BLaER1 (cell line): ENCODE measurements at regions not wholly inside any gene's neighbourhood (a gene's known extent, or its start where the extent isn't known, plus 50 kb on each side); places are given as distances from the start of the nearest gene placed in this dataset.

Source experiments
- H3K27ac ChIP-seq: shearing (Covaris generic); formaldehyde crosslinking; 2 replicates; pipeline ENCODE4 v1.8.1; 2022
- H3K27me3 ChIP-seq: shearing (Covaris generic); formaldehyde crosslinking; 2 replicates; pipeline ENCODE4 v1.8.1; 2022
- H3K36me3 ChIP-seq: shearing (Covaris generic); formaldehyde crosslinking; 2 replicates; pipeline ENCODE4 v1.8.1; 2022
- H3K4me1 ChIP-seq: shearing (Covaris generic); formaldehyde crosslinking; 2 replicates; pipeline ENCODE4 v1.8.1; 2022
- H3K4me2 ChIP-seq: shearing (Covaris generic); formaldehyde crosslinking; 2 replicates; pipeline ENCODE4 v1.8.1; 2022
- H3K4me3 ChIP-seq: shearing (Covaris generic); formaldehyde crosslinking; 2 replicates; pipeline ENCODE4 v1.8.1; 2022
- H3K9ac ChIP-seq: shearing (Covaris generic); formaldehyde crosslinking; 2 replicates; pipeline ENCODE4 v1.8.1; 2022
- H3K9me3 ChIP-seq: shearing (Covaris generic); formaldehyde crosslinking; 2 replicates; pipeline ENCODE4 v1.8.1; 2022
- H4K20me1 ChIP-seq: shearing (Covaris generic); formaldehyde crosslinking; 2 replicates; pipeline ENCODE4 v1.8.1; 2022
- Cebpa-rat ChIP-seq: shearing (Covaris generic); IDR thresholded peaks from 2 replicates; pipeline ENCODE4 v1.8.1; 2022

DNA sequence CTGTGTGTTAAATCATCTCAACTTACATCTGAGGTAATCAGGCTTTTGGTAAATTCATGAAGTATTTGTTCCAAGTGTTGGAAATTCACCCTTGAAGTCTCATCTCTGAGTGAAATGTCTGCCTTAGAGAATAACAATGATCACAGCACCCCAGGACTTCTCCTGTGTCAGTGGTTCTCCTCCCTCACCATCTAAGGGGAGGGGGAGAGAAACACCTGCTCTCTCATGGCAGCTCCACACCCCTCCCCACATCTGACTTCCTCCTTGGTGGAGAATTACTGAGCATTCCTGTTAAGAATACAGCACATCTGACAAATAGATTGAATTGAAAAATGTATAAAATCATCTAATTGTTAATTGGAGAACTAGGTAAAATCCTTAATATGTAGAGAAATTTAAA lies 532.1 kb downstream of the RNF144A start:
- Histone ChIP-seq H3K27ac (no peak overlapping the region), H3K27me3 (no peaks in the 10 kb centered on the region), H3K4me1 (no peaks in the 10 kb centered on the region), H3K9me3 (no peaks in the 10 kb centered on the region), H3K36me3 (no peaks in the 10 kb centered on the region), H4K20me1 (no peaks in the 10 kb centered on the region), H3K9ac (no peak overlapping the region), H3K4me3 (no peak overlapping the region), H3K4me2 (no peak overlapping the region)
- TF ChIP-seq Cebpa-rat, result no peak

DNA sequence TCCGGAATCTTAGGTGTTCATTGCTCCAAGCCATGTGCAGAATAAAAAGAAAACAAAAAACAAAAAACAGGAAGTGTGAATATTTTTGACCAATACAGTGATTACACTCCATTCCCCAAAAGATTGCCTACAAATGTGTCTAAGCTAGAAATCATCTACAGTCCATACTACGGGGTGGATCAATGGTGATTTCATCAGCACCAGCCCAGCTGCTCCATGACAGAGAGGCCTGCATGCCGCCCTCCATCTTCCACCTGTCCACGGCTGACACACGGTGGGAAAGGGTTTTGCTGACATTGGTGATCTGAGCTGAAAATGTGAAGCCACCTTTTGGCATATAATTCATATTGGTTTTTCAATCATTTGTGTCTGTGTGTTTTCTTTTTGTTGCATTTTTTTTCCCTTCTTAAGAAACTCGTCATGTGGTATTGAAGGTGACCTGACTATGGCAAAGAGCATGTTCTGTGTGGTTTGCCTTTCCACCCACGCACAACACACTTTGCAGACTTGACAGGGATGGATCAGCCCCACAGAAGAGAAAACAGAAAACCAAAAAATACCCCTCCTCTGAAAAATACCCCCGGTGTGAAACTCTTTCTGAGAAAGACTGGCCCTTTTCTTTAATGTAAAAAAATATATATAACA lies 533.1 kb downstream of the RNF144A start:
- TF ChIP-seq Cebpa-rat, result no peak
- Histone ChIP-seq H3K4me2 (no peak overlapping the region), H3K9ac (no peak overlapping the region), H3K27ac (no peak overlapping the region), H3K4me3 (no peak overlapping the region), H3K36me3 (no peaks in the 10 kb centered on the region), H3K9me3 (no peaks in the 10 kb centered on the region), H3K27me3 (no peaks in the 10 kb centered on the region), H3K4me1 (no peaks in the 10 kb centered on the region), H4K20me1 (no peaks in the 10 kb centered on the region)

GRCh38 chr2:7450833-7451190 lies 533.6 kb downstream of the RNF144A start:
- no peak overlapping the region for H3K9ac ChIP-seq
- H3K4me1 ChIP-seq, result no peaks in the 10 kb centered on the region
- no peak overlapping the region for H3K4me2 ChIP-seq
- H3K4me3 ChIP-seq, result no peak overlapping the region
- H4K20me1 ChIP-seq, result no peaks in the 10 kb centered on the region
- TF ChIP-seq Cebpa-rat, result no peak
- H3K9me3 ChIP-seq, result no peaks in the 10 kb centered on the region
- H3K27ac ChIP-seq, result no peak overlapping the region
- H3K27me3 ChIP-seq, result no peaks in the 10 kb centered on the region
- H3K36me3 ChIP-seq, result no peaks in the 10 kb centered on the region

GRCh38 chr2:7452110-7452876 lies 535.1 kb downstream of the RNF144A start:
- TF ChIP-seq Cebpa-rat, result no peak
- Histone ChIP-seq H3K4me2 (no peak overlapping the region), H3K27ac (no peak overlapping the region), H3K27me3 (no peaks in the 10 kb centered on the region), H3K9me3 (no peaks in the 10 kb centered on the region), H3K9ac (no peak overlapping the region), H3K4me3 (no peak overlapping the region), H3K4me1 (no peaks in the 10 kb centered on the region), H4K20me1 (no peaks in the 10 kb centered on the region), H3K36me3 (no peaks in the 10 kb centered on the region)

- Histone ChIP-seq H3K9me3 (no peaks in the 10 kb centered on the region), H3K4me2 (no peak overlapping the region), H3K27ac (no peak overlapping the region), H3K9ac (no peak overlapping the region), H3K36me3 (no peaks in the 10 kb centered on the region), H3K27me3 (no peaks in the 10 kb centered on the region), H3K4me1 (no peaks in the 10 kb centered on the region), H3K4me3 (no peak overlapping the region), H4K20me1 (no peaks in the 10 kb centered on the region)
- TF ChIP-seq Cebpa-rat, result no peak
Measured at GRCh38 chr2:7454592-7454991, 537.4 kb downstream of the RNF144A start.

DNA sequence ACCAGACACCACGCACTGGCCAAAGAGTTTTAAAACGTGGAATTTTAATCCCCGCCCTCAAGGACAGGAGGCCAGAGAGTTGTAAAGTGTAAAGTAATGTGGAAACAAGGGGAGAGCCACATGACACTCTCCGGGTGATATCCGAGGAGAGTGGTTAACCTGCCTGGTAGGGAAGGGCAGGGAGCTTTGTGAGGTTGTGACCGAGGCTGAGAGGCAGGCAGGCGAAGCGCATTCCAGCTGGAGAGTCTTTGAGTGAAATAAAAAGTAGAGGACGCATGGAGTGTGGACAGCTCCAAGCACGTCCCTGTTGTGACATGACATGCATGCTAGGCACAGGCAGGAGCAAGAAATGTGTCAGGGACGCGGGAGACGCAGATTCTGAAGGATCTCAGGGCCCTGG lies 539.5 kb downstream of the RNF144A start:
- H3K9ac ChIP-seq, result no peak overlapping the region
- H3K4me3 ChIP-seq, result no peak overlapping the region
- no peaks in the 10 kb centered on the region for H3K36me3 ChIP-seq
- H4K20me1 ChIP-seq, result no peaks in the 10 kb centered on the region
- no peak for TF ChIP-seq Cebpa-rat
- no peak overlapping the region for H3K27ac ChIP-seq
- no peaks in the 10 kb centered on the region for H3K4me1 ChIP-seq
- H3K4me2 ChIP-seq, result no peak overlapping the region
- no peaks in the 10 kb centered on the region for H3K27me3 ChIP-seq
- H3K9me3 ChIP-seq, result no peaks in the 10 kb centered on the region

GRCh38 chr2:7458066-7458465 lies 540.9 kb downstream of the RNF144A start:
- no peak overlapping the region for H3K4me3 ChIP-seq
- no peak overlapping the region for H3K4me2 ChIP-seq
- no peaks in the 10 kb centered on the region for H3K36me3 ChIP-seq
- H3K4me1 ChIP-seq, result no peaks in the 10 kb centered on the region
- no peak overlapping the region for H3K27ac ChIP-seq
- no peak overlapping the region for H3K9ac ChIP-seq
- H4K20me1 ChIP-seq, result no peaks in the 10 kb centered on the region
- no peaks in the 10 kb centered on the region for H3K27me3 ChIP-seq
- TF ChIP-seq Cebpa-rat, result no peak
- H3K9me3 ChIP-seq, result no peaks in the 10 kb centered on the region

- Histone ChIP-seq H3K4me1 (no peaks in the 10 kb centered on the region), H3K36me3 (no peaks in the 10 kb centered on the region), H3K4me2 (no peak overlapping the region), H4K20me1 (no peaks in the 10 kb centered on the region), H3K4me3 (no peak overlapping the region), H3K27ac (no peak overlapping the region), H3K27me3 (no peaks in the 10 kb centered on the region), H3K9ac (no peak overlapping the region), H3K9me3 (no peaks in the 10 kb centered on the region)
- no peak for TF ChIP-seq Cebpa-rat
Measured at GRCh38 chr2:7467782-7468447, 550.7 kb downstream of the RNF144A start.

DNA sequence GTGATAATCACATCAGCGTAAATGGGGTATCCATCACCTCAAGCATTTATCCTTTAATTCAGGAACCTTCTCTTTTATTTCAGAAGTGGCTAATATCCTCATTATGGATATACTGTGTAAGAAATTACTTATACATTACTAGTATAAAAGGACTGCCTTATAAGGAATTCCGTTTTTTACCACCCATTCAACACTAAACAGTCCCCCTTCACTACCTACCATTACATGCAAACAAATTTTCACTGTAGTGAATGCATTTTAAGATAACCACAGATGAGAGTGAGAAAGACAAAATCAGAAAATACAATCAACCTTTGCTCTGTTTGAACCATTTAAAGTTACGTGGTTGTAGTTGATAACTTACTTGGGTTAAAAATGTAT lies 551.2 kb downstream of the RNF144A start:
- Histone ChIP-seq H4K20me1 (no peaks in the 10 kb centered on the region), H3K4me2 (no peak overlapping the region), H3K27ac (no peak overlapping the region), H3K27me3 (no peaks in the 10 kb centered on the region), H3K9me3 (no peaks in the 10 kb centered on the region), H3K4me3 (no peak overlapping the region), H3K9ac (no peak overlapping the region), H3K4me1 (no peaks in the 10 kb centered on the region), H3K36me3 (no peaks in the 10 kb centered on the region)
- TF ChIP-seq Cebpa-rat, result no peak

DNA sequence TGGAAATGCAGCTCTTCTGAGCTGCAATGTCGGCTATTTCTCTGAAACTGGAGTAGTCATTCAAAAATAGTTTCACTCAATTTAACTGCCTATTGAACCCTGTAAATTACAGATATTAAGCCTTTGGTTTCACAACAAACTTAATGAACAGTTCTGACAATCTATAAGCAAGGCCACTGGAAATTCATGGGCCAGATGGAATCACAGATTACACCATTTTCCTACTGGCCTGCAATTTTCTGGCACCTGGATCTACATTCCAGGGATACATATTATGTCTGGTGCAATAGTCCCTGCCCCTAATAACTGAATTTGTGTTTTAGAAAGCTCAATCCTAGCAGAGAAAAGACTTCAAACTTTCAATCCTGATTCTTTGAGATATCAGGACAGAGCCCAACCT lies 551.7 kb downstream of the RNF144A start:
- Histone ChIP-seq H3K4me2 (no peak overlapping the region), H3K27me3 (no peaks in the 10 kb centered on the region), H4K20me1 (no peaks in the 10 kb centered on the region), H3K9ac (no peak overlapping the region), H3K27ac (no peak overlapping the region), H3K4me1 (no peaks in the 10 kb centered on the region), H3K36me3 (no peaks in the 10 kb centered on the region), H3K9me3 (no peaks in the 10 kb centered on the region), H3K4me3 (no peak overlapping the region)
- no peak for TF ChIP-seq Cebpa-rat
